ENCODE measurements at regions not wholly inside any gene's neighbourhood (a gene's known extent, or its start where the extent isn't known, plus 50 kb on each side); places are given as distances from the start of the nearest gene placed in this dataset.
A peak's percentile ranks its signal among the peaks of the same experiment; 100 is the strongest.

- intact Hi-C loops (cut with DNase I): no loop called here
- TF ChIP-seq, protein P1, sequence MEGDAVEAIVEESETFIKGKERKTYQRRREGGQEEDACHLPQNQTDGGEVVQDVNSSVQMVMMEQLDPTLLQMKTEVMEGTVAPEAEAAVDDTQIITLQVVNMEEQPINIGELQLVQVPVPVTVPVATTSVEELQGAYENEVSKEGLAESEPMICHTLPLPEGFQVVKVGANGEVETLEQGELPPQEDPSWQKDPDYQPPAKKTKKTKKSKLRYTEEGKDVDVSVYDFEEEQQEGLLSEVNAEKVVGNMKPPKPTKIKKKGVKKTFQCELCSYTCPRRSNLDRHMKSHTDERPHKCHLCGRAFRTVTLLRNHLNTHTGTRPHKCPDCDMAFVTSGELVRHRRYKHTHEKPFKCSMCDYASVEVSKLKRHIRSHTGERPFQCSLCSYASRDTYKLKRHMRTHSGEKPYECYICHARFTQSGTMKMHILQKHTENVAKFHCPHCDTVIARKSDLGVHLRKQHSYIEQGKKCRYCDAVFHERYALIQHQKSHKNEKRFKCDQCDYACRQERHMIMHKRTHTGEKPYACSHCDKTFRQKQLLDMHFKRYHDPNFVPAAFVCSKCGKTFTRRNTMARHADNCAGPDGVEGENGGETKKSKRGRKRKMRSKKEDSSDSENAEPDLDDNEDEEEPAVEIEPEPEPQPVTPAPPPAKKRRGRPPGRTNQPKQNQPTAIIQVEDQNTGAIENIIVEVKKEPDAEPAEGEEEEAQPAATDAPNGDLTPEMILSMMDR (IDR thresholded peaks at IDR 0.05): no peak
- no peak for TF ChIP-seq POLR2A (IDR thresholded peaks at IDR 0.05)
Observed at GRCh38 chr12:75805320-75805719, 226.3 kb downstream of the PHLDA1 start.

DNA sequence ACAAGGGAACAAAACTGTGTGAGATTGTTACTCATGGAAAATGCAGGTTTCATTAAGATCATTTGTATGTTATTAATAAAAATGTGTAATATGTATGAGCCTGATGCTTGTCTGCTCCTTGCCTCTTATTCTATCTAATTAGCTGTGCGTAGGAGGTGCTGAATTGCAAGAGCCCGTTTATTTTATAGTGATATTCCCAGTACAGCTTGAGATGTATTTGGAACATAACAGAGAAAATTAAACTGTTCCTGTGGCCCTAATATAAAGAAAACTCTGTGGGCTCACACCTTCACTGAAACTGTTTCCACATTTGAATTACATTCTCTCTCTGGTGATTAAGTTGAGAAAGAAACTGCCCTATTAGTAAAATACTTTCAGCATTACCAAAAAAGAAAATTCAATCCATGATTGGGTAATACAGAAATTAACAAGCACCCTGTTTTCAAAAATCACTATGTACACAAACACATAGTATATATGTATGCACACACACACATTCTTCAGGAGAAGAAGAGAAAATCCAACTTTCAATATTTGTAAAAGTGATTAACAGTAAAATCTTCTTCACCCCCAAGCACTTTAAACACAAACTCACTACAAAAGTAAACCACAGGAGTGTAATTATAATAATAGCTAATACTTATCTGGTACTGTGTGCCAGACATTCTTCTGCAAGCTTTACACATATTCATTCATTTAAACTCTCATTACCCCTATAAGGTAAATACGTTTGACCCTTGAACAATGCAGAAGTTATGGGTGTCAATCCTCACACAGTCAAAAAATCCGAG, 233.2 kb downstream of the PHLDA1 start:
- 77 to 85% (median 80%) methylated on average over 4 of the region's 4 CpGs for WGBS, 4 donors
- DNase-seq (no peak), ATAC-seq (no peak)
- intact Hi-C loops (cut with DNase I): no loop called here
- Histone ChIP-seq H3K4me3 (no peak overlapping the region), H3K36me3 (no peaks in the 10 kb centered on the region), H3K27me3 (no peaks in the 10 kb centered on the region), H3K9me3 (peaks cover 0 to 3% (median 0%) of the 10 kb centered on the region in 12 donors), H3K27ac (no peak overlapping the region), H3K4me1 (no peaks in the 10 kb centered on the region)
- TF ChIP-seq, protein P1 (IDR thresholded peaks at IDR 0.05): no peak
- no peak for TF ChIP-seq POLR2A (IDR thresholded peaks at IDR 0.05)

More at GRCh38 chr12:75805320-75805719, 226.3 kb downstream of the PHLDA1 start:
- H3K27ac ChIP-seq: peak overlapping the region in 1 of 12 donors; percentile 44
- H3K9me3 ChIP-seq: peaks cover 0 to 8% (median 0%) of the 10 kb centered on the region in 12 donors
- peaks cover 0 to 12% (median 1%) of the 10 kb centered on the region in 12 donors for H3K4me1 ChIP-seq
- ATAC-seq: no peak
- no peaks in the 10 kb centered on the region for H3K36me3 ChIP-seq
- H3K27me3 ChIP-seq: no peaks in the 10 kb centered on the region
- 76 to 82% (median 80%) methylated on average over 2 of the region's 2 CpGs for WGBS, 4 donors
- no peak overlapping the region for H3K4me3 ChIP-seq
- no peak for DNase-seq

- H3K36me3 ChIP-seq: no peaks in the 10 kb centered on the region
- ATAC-seq: no peak
- no peak overlapping the region for H3K27ac ChIP-seq
- peaks cover 0 to 3% (median 0%) of the 10 kb centered on the region in 12 donors for H3K9me3 ChIP-seq
- no peak overlapping the region for H3K4me3 ChIP-seq
- no peaks in the 10 kb centered on the region for H3K27me3 ChIP-seq
- no peaks in the 10 kb centered on the region for H3K4me1 ChIP-seq
- DNase-seq: no peak
- TF ChIP-seq, protein P1 (IDR thresholded peaks at IDR 0.05): no peak
- no peak for TF ChIP-seq POLR2A (IDR thresholded peaks at IDR 0.05)
- intact Hi-C loops (cut with DNase I): no loop called here
Observed at GRCh38 chr12:75795125-75795524, 236.5 kb downstream of the PHLDA1 start.

DNA sequence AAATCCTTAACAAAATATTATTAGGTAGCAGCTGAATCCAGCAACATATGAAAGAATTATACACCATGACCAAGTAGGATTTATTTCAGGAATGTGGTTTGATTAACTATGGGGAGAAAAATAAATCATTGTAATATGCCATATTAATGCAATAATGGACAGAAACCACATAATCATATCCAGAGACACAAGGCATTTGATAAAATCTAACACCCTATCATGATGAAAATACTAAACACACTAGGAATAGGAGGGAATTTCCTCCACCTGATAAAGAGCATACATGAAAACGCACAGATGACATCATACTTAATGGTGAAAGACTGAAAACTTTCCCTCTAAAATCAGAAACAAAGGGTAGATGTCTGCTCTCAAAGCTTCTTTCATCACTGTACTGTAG, 238.9 kb downstream of the PHLDA1 start:
- Histone ChIP-seq H3K36me3 (no peaks in the 10 kb centered on the region), H3K4me3 (no peak overlapping the region), H3K27ac (no peak overlapping the region), H3K4me1 (no peaks in the 10 kb centered on the region), H3K9me3 (peaks cover 0 to 3% (median 0%) of the 10 kb centered on the region in 12 donors), H3K27me3 (no peaks in the 10 kb centered on the region)
- ATAC-seq (no peak), DNase-seq (no peak)
- no peak for TF ChIP-seq POLR2A (IDR thresholded peaks at IDR 0.05)
- TF ChIP-seq, protein P1 (IDR thresholded peaks at IDR 0.05): no peak
- 0% methylated on average over 1 of the region's 1 CpG for WGBS, 4 donors
- intact Hi-C loops (cut with DNase I): no loop called here

All from heart left ventricle (tissue), 16 donors.